ENCODE measurements at regions not wholly inside any gene's neighbourhood (a gene's known extent, or its start where the extent isn't known, plus 50 kb on each side); places are given as distances from the start of the nearest gene placed in this dataset.

DNA sequence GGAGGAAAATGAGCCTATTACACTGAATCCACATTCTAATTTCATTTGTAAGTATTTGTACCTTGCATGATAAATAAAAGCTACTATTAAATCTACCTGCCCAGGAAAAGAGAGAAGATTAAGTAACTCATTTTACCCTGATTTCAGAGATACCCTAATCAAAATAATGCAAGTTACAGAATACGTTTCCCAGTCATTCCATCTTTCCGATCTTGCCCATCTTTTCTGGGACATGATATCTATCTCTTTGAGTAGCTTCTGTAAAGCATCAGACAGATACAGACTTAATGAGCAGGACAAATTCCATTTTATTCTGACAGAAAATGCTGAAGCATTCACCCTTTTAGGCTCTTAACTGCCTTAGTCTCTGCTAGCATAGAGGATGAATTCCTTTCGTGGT, 56.6 kb downstream of the SPRY2 start:
- Histone ChIP-seq H2AFZ (ENCODE audit: low read length) (no peak overlapping the region), H3K4me1 (ENCODE audit: low read length) (no peaks in the 10 kb centered on the region), H3K36me3 (ENCODE audit: insufficient read depth, low read length) (no peaks in the 10 kb centered on the region), H3K27ac (ENCODE audit: low read length) (no peak overlapping the region), H3K79me2 (ENCODE audit: low read length) (no peaks in the 10 kb centered on the region), H3K9me3 (ENCODE audit: low read length) (peaks cover 20% of the 10 kb centered on the region), H4K20me1 (ENCODE audit: insufficient read depth, low read depth, low read length) (no peaks in the 10 kb centered on the region), H3K4me3 (ENCODE audit: low read length) (no peak overlapping the region), H3K9me2 (replicated peaks; ENCODE audit: insufficient read depth, low read length) (no peaks in the 10 kb centered on the region), H3K27me3 (ENCODE audit: low read length) (no peaks in the 10 kb centered on the region), H3K9ac (ENCODE audit: low read length) (no peak overlapping the region), H3K4me2 (ENCODE audit: low read depth, low read length, poor library complexity, severe bottlenecking) (no peak overlapping the region)
- DNase-seq = no peak

DNA sequence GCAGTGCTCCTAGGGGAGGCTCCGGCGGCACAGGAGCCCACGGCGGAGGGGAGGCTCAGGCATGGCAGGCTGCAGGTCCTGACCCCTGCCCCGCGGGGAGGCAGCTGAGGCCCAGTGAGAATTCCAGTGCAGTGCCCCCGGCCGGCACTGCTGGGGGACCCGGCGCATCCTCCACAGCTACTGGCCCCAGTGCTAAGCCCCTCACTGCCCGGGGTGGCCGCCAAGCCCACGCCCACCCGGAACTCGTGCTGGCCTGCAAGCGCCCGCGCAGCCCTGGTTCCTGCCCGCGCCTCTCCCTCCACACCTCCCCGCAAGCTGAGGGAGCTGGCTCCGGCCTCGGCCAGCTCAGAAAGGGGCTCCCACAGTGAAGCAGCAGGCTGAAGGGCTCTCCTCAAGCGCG, 62.2 kb downstream of the SPRY2 start:
- H3K4me2 ChIP-seq (ENCODE audit: low read depth, low read length, poor library complexity, severe bottlenecking) = no peak overlapping the region
- H2AFZ ChIP-seq (ENCODE audit: low read length) = no peak overlapping the region
- H3K9me3 ChIP-seq (ENCODE audit: low read length) = peaks cover 4% of the 10 kb centered on the region; the same call in 1 of the 2 replicates
- H3K4me3 ChIP-seq (ENCODE audit: low read length) = no peak overlapping the region
- DNase-seq = no peak
- H3K9me2 ChIP-seq (replicated peaks; ENCODE audit: insufficient read depth, low read length) = no peaks in the 10 kb centered on the region
- no peaks in the 10 kb centered on the region for H3K36me3 ChIP-seq (ENCODE audit: insufficient read depth, low read length)
- H3K27ac ChIP-seq (ENCODE audit: low read length) = no peak overlapping the region
- no peaks in the 10 kb centered on the region for H3K27me3 ChIP-seq (ENCODE audit: low read length)
- H3K79me2 ChIP-seq (ENCODE audit: low read length) = no peaks in the 10 kb centered on the region
- no peaks in the 10 kb centered on the region for H4K20me1 ChIP-seq (ENCODE audit: insufficient read depth, low read depth, low read length)
- H3K9ac ChIP-seq (ENCODE audit: low read length) = no peak overlapping the region
- no peaks in the 10 kb centered on the region for H3K4me1 ChIP-seq (ENCODE audit: low read length)

DNA sequence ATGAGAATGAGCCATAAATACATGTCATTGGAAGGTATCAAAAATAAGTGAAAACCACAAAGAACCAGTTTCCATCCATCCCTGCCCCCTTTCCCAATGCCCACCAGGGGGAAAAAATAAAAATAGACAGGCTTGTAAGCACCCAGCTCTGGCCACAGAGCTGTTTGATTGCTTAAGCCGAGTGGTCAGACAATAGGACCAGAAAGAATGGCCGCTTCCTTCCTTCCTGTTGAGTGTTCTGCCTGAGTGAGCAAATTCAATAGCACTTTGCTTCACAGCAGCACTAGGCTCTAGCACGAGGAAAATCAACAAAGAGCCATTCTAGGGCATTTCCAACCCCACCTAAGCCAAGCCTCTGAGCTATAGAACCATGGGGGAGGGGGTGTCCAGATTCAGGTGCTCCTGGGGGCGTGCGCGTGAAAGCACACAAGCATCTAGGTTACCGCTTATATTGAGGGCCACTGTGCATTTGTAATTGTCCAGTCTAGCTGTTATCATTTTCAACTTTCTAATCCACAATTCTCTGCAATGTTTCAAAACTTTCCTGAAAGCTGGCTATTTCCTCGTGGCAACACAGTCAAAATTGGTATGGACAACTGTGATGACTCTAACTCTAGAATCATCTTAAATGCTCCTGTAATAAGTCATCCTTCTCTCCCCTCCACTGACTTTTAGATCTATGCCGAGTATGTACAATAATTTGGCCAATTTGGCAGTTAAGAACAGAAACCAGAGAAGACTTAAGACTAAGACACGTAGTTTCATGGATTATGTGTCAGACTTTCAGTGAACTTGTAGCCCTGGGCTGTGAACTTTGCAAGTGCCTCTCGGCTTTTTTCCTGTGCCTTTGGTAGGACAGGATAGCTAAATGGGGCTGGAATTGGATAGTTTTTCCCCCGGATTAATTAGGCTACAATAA, 64.3 kb downstream of the SPRY2 start:
- no peak overlapping the region for H3K4me3 ChIP-seq (ENCODE audit: low read length)
- no peak for DNase-seq
- no peaks in the 10 kb centered on the region for H3K27me3 ChIP-seq (ENCODE audit: low read length)
- no peaks in the 10 kb centered on the region for H4K20me1 ChIP-seq (ENCODE audit: insufficient read depth, low read depth, low read length)
- H3K4me2 ChIP-seq (ENCODE audit: low read depth, low read length, poor library complexity, severe bottlenecking) = no peak overlapping the region
- H3K9ac ChIP-seq (ENCODE audit: low read length) = no peak overlapping the region
- no peaks in the 10 kb centered on the region for H3K36me3 ChIP-seq (ENCODE audit: insufficient read depth, low read length)
- H3K9me2 ChIP-seq (replicated peaks; ENCODE audit: insufficient read depth, low read length) = no peaks in the 10 kb centered on the region
- peaks cover 2% of the 10 kb centered on the region; the same call in 1 of the 2 replicates for H3K9me3 ChIP-seq (ENCODE audit: low read length)
- H3K79me2 ChIP-seq (ENCODE audit: low read length) = no peaks in the 10 kb centered on the region
- H3K4me1 ChIP-seq (ENCODE audit: low read length) = no peaks in the 10 kb centered on the region
- H3K27ac ChIP-seq (ENCODE audit: low read length) = no peak overlapping the region
- no peak overlapping the region for H2AFZ ChIP-seq (ENCODE audit: low read length)

DNA sequence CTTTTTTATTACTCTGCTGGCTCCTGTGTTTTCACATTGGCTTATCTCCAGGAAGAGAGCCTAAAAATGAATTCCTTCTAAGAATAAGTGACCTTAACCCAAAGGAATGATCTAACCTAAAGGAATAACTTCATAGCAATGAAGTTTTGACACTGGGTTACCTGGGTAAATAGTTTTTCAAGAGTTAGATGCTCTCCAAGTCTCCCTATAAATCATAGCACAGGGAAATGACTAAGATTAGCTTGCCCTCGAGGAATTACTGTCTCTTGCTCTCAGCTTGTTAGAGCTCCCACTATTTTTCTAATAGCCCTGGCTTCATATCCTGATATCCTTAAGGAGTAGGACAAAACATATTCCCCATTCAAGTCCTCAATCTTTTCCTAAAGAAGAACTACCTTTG, 66.3 kb downstream of the SPRY2 start:
- Histone ChIP-seq H3K4me2 (ENCODE audit: low read depth, low read length, poor library complexity, severe bottlenecking) (no peak overlapping the region), H4K20me1 (ENCODE audit: insufficient read depth, low read depth, low read length) (no peaks in the 10 kb centered on the region), H3K27ac (ENCODE audit: low read length) (no peak overlapping the region), H3K36me3 (ENCODE audit: insufficient read depth, low read length) (no peaks in the 10 kb centered on the region), H3K27me3 (ENCODE audit: low read length) (no peaks in the 10 kb centered on the region), H2AFZ (ENCODE audit: low read length) (no peak overlapping the region), H3K4me1 (ENCODE audit: low read length) (no peaks in the 10 kb centered on the region), H3K9me3 (ENCODE audit: low read length) (peaks cover 4% of the 10 kb centered on the region), H3K9ac (ENCODE audit: low read length) (no peak overlapping the region), H3K79me2 (ENCODE audit: low read length) (no peaks in the 10 kb centered on the region), H3K9me2 (replicated peaks; ENCODE audit: insufficient read depth, low read length) (no peaks in the 10 kb centered on the region), H3K4me3 (ENCODE audit: low read length) (no peak overlapping the region)
- no peak for DNase-seq

DNA sequence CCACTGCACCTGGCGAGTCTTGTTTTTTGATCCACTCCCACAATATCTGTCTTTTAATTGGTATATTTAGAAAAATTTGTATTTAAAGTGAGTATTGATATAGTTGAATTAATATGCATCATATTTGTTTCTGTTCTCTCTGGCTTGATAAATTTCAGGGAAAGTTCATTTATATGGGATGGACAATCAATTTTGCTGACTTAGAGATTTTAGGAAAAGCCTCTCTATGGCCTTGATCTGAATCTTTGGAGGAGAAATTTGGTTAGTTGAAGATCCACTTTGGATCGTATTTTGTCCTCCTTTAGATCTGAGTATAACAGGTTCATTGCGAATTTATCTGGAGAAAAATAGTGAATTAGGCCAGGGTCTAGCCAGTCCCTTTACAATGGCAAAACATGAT, 67.2 kb downstream of the SPRY2 start:
- no peak for DNase-seq
- Histone ChIP-seq H3K9ac (ENCODE audit: low read length) (no peak overlapping the region), H3K4me1 (ENCODE audit: low read length) (no peaks in the 10 kb centered on the region), H2AFZ (ENCODE audit: low read length) (no peak overlapping the region), H3K27me3 (ENCODE audit: low read length) (no peaks in the 10 kb centered on the region), H4K20me1 (ENCODE audit: insufficient read depth, low read depth, low read length) (no peaks in the 10 kb centered on the region), H3K79me2 (ENCODE audit: low read length) (no peaks in the 10 kb centered on the region), H3K9me2 (replicated peaks; ENCODE audit: insufficient read depth, low read length) (no peaks in the 10 kb centered on the region), H3K9me3 (ENCODE audit: low read length) (peaks cover 4% of the 10 kb centered on the region), H3K27ac (ENCODE audit: low read length) (no peak overlapping the region), H3K36me3 (ENCODE audit: insufficient read depth, low read length) (no peaks in the 10 kb centered on the region), H3K4me2 (ENCODE audit: low read depth, low read length, poor library complexity, severe bottlenecking) (no peak overlapping the region), H3K4me3 (ENCODE audit: low read length) (no peak overlapping the region)

DNA sequence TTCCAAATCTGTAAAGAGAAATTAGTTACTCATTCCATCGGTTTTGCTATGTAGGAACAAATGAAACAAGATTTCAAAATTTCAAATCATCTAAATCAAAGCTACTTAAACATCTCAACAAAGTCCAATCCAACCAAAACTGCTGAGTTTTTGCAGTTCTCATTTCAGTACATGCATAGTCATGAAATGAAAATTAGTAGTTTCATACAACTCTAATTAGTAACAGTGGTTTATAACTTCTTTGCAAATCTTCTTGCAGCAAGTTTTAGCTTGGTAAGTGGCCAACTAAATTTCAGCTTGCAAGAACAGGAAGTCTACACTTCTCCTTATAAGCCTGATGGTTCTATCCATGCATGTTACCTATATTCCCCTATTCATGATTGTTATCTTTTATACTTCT, 75.6 kb downstream of the SPRY2 start:
- Histone ChIP-seq H3K9me3 (ENCODE audit: low read length) (peaks cover 4% of the 10 kb centered on the region), H4K20me1 (ENCODE audit: insufficient read depth, low read depth, low read length) (no peaks in the 10 kb centered on the region), H3K9ac (ENCODE audit: low read length) (no peak overlapping the region), H3K79me2 (ENCODE audit: low read length) (no peaks in the 10 kb centered on the region), H3K9me2 (replicated peaks; ENCODE audit: insufficient read depth, low read length) (no peaks in the 10 kb centered on the region), H3K4me1 (ENCODE audit: low read length) (no peaks in the 10 kb centered on the region), H3K4me3 (ENCODE audit: low read length) (no peak overlapping the region), H2AFZ (ENCODE audit: low read length) (no peak overlapping the region), H3K4me2 (ENCODE audit: low read depth, low read length, poor library complexity, severe bottlenecking) (no peak overlapping the region), H3K27ac (ENCODE audit: low read length) (no peak overlapping the region), H3K27me3 (ENCODE audit: low read length) (no peaks in the 10 kb centered on the region), H3K36me3 (ENCODE audit: insufficient read depth, low read length) (no peaks in the 10 kb centered on the region)
- no peak for DNase-seq

DNA sequence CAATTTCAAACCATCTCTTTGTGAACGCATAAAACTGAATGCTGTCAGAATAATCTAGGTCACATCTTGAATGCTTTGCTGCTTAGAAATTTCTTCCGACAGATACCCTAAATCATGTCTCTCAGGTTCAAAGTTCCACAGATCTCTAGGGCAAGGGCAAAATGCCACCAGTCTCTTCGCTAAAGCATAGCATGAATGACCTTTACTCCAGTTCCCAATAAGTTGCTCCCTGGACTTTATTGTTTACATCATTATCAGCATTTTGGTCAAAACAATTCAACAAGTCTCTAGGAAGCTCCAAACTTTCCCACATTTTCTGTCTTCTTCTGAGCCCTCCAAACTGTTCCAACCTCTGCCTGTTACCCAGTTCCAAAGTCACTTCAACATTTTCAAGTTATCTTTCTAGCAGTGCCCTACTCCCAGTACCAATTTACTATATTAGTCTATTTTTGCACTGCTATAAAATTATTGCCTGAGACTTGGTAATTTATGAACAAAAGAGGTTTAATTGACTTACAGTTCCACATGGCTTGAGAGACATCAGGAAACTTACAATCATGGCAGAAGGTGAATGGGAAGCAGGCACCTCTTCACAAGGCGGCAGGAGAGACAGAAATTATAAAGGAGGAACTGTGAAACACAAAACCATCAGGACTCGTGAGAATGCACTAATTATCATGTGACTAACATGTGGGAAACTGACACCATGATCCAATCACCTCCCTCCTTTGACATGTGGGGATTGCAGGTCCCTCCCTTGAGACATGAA, 77.0 kb downstream of the SPRY2 start:
- no peak overlapping the region for H3K27ac ChIP-seq (ENCODE audit: low read length)
- H3K9me3 ChIP-seq (ENCODE audit: low read length) = peaks cover 7% of the 10 kb centered on the region
- H3K4me2 ChIP-seq (ENCODE audit: low read depth, low read length, poor library complexity, severe bottlenecking) = no peak overlapping the region
- H3K9me2 ChIP-seq (replicated peaks; ENCODE audit: insufficient read depth, low read length) = no peaks in the 10 kb centered on the region
- H3K36me3 ChIP-seq (ENCODE audit: insufficient read depth, low read length) = no peaks in the 10 kb centered on the region
- H3K27me3 ChIP-seq (ENCODE audit: low read length) = no peaks in the 10 kb centered on the region
- H3K9ac ChIP-seq (ENCODE audit: low read length) = no peak overlapping the region
- no peak overlapping the region for H2AFZ ChIP-seq (ENCODE audit: low read length)
- no peak overlapping the region for H3K4me3 ChIP-seq (ENCODE audit: low read length)
- no peak for DNase-seq
- no peaks in the 10 kb centered on the region for H3K79me2 ChIP-seq (ENCODE audit: low read length)
- H3K4me1 ChIP-seq (ENCODE audit: low read length) = no peaks in the 10 kb centered on the region
- H4K20me1 ChIP-seq (ENCODE audit: insufficient read depth, low read depth, low read length) = no peaks in the 10 kb centered on the region

DNA sequence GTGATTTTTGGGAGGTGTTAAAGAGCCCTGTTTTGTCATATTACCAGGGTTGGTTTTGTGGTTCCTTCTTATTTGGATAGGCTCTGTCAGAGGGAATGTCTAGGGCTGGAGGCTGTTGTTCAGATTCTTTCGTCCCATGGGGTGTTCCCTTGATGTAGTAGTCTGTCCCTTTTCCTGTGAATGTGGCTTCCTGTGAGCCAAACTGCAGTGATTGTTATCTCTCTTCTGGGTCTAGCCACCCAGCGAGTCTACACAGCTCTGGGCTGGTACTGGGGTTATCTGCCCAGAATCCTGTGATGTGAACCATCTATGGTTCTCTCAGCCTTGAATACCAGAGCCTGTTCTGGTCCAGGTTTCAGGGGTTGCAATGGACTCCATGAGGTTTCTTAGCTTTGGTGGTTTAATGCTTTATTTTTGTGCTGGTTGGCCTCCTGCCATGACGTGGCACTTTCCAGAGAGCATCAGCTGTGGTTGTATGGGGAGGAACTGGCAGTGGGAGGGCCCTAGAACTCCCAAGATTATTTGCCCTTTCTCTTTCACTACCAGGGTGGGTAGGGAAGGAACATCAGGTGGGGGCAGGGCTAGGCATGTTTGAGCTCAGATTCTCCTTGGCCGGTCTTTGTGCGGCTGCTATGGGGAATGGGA, 78.8 kb downstream of the SPRY2 start:
- no peaks in the 10 kb centered on the region for H3K79me2 ChIP-seq (ENCODE audit: low read length)
- no peaks in the 10 kb centered on the region for H3K27me3 ChIP-seq (ENCODE audit: low read length)
- no peaks in the 10 kb centered on the region for H3K4me1 ChIP-seq (ENCODE audit: low read length)
- H3K9me3 ChIP-seq (ENCODE audit: low read length) = peaks cover 9% of the 10 kb centered on the region
- no peaks in the 10 kb centered on the region for H4K20me1 ChIP-seq (ENCODE audit: insufficient read depth, low read depth, low read length)
- H3K9ac ChIP-seq (ENCODE audit: low read length) = no peak overlapping the region
- no peak overlapping the region for H3K4me3 ChIP-seq (ENCODE audit: low read length)
- H2AFZ ChIP-seq (ENCODE audit: low read length) = no peak overlapping the region
- no peaks in the 10 kb centered on the region for H3K9me2 ChIP-seq (replicated peaks; ENCODE audit: insufficient read depth, low read length)
- H3K27ac ChIP-seq (ENCODE audit: low read length) = no peak overlapping the region
- no peak overlapping the region for H3K4me2 ChIP-seq (ENCODE audit: low read depth, low read length, poor library complexity, severe bottlenecking)
- no peak for DNase-seq
- H3K36me3 ChIP-seq (ENCODE audit: insufficient read depth, low read length) = no peaks in the 10 kb centered on the region
